HFF-Myc (cell line): ENCODE measurements at regions not wholly inside any gene's neighbourhood (a gene's known extent, or its start where the extent isn't known, plus 50 kb on each side); places are given as distances from the start of the nearest gene placed in this dataset.

Source experiments
- DNase-seq: peaks from one replicate; pipeline ENCODE4 v3.0.0-alpha.2; 2011; ENCODE audit warnings: low read depth; ENCODE audit errors: extremely low read depth
- H3K4me3 ChIP-seq: replicated peaks from 2 replicates; pipeline ENCODE4 v1.5.1; 2011; ENCODE audit warnings: low read depth, mild to moderate bottlenecking, control low read depth, low read length
- TF ChIP-seq, protein P1 (sequence below): IDR thresholded peaks from 2 replicates; pipeline ENCODE4 v1.5.1; 2012; ENCODE audit warnings: mild to moderate bottlenecking, low read depth, low read length, control low read depth; ENCODE audit errors: missing control alignments

DNA sequence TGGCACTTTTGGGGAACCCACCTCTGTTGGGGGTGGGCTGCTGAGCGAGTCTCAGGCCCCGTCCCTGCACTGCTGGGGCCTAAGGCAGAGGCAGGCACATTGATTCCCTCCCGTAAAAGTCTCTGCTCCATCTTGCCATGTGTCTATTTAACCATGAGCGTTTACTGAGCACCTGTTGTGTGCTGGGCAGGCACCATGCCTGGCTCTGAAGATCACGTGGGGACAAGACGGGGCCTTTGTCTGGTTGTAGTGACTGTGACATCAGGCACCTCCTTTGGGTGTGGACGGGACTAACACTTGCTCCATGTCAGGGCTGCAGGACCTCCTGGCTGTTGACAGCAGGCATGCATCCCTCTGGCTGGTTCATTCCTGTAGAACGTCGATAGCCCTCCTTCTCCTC is 204.7 kb upstream of the CIBAR2 start:
- DNase-seq, result no peak
- H3K4me3 ChIP-seq, result no peak overlapping the region
- TF ChIP-seq, protein P1, sequence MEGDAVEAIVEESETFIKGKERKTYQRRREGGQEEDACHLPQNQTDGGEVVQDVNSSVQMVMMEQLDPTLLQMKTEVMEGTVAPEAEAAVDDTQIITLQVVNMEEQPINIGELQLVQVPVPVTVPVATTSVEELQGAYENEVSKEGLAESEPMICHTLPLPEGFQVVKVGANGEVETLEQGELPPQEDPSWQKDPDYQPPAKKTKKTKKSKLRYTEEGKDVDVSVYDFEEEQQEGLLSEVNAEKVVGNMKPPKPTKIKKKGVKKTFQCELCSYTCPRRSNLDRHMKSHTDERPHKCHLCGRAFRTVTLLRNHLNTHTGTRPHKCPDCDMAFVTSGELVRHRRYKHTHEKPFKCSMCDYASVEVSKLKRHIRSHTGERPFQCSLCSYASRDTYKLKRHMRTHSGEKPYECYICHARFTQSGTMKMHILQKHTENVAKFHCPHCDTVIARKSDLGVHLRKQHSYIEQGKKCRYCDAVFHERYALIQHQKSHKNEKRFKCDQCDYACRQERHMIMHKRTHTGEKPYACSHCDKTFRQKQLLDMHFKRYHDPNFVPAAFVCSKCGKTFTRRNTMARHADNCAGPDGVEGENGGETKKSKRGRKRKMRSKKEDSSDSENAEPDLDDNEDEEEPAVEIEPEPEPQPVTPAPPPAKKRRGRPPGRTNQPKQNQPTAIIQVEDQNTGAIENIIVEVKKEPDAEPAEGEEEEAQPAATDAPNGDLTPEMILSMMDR, result no peak

DNA sequence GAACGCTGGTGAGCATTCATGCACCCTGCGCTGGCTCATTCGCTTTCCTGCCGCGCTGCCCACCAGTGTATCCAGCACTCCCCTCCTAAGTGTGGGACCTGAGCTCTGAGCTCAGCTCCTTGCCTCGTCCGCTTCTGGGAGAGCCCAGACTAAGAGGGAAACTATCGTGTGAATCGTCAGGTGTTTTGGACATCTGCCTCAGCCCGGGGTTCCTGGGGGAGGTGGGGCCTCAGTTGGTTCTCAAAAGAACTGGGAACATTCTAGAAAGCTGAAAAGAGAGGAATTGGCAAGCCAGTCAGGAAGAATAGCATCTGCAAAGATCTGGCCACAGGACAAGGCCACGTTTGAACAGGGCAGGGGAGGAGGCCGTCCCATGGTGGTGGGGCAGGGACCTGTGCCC is 205.4 kb upstream of the CIBAR2 start:
- H3K4me3 ChIP-seq, result no peak overlapping the region
- TF ChIP-seq, protein P1, result no peak
- no peak for DNase-seq

DNA sequence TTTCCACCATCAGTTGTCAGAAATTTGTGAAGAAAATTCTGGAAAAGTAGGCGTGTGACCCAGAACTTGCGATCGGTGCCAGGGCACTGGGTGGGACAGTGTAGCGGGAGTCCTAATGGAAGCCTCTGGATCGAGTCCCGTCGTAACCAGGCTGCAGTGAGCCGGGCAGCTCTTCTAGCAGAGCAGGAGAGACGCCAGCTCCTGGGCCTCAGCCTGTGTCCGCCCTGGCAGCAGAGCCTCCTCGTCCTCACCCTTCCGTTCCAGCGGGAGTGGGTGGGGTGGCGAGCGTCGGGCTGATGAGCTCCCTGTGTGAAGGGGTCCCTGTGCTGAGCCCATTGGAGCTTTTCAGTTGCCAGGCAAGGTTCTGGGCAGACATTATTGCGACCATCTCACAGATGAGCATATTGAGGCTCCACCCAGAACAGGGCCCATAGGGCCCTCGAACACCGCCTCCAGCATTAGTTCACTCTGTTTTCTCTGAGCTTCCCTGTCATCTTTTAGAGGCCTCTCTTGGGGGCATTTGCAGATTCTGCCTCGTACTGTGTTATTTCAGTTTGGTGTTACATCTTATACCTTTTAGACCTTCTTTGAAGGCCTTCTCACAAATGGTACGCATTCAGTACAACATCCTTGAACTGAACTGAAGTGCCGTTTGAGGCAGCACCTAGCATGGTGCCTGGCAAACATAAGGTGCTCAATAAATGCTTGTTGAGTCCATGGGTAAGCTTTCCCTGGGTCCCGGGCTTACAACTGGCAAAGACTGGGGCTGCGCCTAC is 207.1 kb upstream of the CIBAR2 start:
- TF ChIP-seq, protein P1, result no peak
- DNase-seq, result no peak
- H3K4me3 ChIP-seq, result no peak overlapping the region

DNA sequence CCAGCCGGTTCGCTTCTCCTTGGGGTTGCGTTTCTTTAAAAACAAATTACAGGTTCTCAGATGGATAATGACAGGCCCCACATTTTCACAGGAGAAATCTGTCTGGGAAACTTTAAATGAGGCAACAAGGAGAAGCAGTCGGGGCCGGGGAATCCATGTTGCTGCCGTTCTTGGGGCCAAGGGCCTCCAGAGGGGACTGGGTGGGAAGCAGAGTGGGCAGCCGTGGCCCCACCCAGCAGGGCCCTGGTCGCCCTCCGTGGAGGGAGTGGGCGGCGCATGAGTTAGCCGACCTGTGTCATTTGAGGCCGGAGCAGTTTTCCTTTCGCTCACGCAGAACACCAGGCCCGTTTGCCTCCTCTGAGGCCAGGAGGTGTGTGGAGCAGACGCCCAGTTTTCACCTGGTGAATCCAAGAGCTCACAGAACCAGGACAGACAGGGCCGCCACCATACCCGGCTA is 207.7 kb upstream of the CIBAR2 start:
- no peak for DNase-seq
- H3K4me3 ChIP-seq, result no peak overlapping the region
- TF ChIP-seq, protein P1, result no peak

DNA sequence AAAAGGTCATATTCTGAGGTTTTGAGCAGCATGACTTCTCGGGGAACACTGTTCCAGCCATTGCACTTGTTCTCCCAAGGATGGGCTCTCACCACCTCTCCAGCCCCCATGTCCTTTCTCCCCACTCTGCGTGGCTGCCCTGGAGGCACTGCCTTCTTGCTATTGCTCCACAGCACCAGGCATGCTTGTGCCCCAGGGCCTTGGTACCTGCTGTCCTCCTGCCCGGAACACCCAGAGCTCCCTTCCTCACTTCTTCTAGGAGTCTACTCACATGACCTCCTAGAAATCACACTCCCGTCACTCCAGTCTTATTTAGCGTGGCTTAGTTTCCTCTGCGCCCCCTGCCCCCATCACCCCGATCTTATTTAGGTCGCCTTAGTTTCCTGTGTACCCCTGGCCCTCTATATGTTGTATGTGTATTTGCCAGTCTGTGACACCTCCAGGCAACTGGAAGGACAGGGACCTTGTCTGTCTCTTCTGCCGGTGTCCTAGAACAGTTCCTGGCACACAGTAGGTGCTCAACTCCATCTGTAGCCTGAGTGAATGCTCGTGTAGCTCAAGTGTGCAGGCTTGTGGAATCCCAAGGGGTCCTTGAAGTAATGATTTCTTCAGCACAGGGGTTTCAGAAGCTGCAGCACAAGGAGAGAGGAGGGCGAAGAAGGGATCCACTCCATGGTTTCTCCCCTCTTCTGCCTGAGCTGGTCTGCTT is 208.6 kb upstream of the CIBAR2 start:
- TF ChIP-seq, protein P1, result no peak
- H3K4me3 ChIP-seq, result no peak overlapping the region
- no peak for DNase-seq

DNA sequence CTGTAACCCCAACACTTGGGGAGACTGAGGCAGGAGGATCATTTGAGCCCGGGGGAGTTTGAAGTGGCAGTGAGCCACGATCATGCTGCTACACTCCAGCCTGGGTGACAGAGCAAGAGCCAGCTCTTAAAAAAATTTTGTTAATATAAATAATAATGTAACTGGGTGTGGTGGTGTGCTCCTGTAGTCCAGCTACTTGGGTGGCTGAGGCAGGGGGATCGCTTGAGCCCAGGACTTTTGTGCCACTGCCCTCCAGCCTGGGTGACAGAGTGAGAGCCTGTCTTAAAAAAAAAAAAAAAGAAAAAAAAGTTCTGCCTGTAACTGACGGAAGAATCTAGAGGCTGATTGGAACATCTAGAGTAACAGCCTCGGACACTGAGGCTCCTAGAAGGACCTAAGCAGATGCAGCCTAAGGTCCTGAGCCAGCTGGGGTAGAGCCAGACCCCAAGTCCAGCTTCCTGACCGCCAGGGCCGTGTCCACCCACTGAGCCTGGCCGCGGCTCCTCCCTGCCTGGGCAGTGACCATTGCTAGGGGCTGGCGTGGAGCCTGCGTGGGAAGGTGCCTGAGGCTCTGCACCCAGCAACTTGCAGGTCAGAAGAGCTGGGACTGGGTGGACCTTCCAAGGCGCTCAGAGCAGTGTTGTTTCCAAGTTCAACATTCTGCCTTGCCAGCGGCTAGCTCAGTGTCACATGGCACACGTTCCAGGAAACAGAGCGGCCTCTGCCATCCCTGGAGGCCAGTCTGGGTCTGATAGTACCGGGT is 209.4 kb upstream of the CIBAR2 start:
- no peak overlapping the region for H3K4me3 ChIP-seq
- DNase-seq, result no peak
- TF ChIP-seq, protein P1, result no peak
